Stimulated activated CD4-positive, alpha-beta T cell treated with anti-CD3 and anti-CD28 coated beads, Interleukin-2, amount 100 ng/mL, for 24 hours (primary cell): ENCODE measurements at regions not wholly inside any gene's neighbourhood (a gene's known extent, or its start where the extent isn't known, plus 50 kb on each side); places are given as distances from the start of the nearest gene placed in this dataset.

Source experiments
- DNase-seq, 2 donors: peaks; one replicate each; pipeline ENCODE4 v3.0.0-alpha.2; 2020

DNA sequence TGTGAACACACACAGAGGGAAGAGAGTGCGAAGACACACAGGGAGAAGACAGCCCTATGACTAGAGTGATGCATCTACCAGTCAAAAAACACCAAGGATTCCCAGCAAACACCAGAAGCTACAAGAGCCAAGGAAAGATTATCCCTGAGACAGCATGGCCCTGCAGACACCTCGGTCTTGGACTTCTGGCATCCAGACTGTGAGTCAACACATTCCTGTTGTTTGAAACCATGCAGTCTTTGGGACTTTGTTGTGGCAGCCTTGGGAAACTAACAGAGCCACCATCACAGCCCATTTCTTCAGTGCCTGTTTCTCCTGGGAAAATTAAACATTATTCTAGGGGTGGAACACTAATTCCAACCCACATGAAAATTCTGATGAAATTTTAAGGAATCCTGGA lies 220.6 kb downstream of the GXYLT1 start:
- no peak for DNase-seq

DNA sequence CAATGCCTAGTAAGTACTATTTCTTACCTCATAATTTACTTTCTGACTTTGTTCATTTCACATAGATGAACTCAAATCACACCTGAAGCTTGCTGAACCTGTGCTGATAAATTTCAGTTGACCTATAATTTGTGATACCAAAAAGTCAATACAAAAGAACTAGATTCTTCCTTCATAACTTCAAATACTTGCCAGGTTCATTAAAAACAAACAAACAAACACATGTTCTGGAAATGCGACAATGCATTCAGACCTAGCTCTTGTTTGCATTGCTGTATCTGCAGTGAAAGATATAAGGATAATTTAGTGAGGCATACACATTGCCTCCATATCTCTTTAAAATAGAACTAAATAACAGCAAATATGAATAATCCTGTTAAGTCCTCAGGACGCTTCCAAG lies 221.3 kb downstream of the GXYLT1 start:
- no peak for DNase-seq

DNA sequence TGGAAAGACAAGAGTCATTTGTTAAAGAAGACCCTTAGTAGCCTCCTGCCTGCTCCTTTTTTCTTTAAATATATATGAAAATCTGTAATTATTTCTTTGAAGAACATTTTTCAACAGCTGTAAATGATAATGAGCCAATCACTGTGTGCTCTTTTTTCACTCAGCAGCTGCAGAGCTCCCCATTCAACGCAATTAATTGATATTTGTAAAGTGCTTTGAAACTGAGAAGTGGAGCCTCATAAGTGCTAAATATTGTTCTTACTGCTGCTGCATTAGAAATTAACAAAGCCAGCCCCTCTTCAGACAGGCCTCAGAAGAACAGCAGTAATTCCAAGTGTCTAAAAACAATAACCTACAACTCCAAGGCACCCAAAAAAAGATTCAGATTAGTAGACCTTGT lies 224.3 kb downstream of the GXYLT1 start:
- no peak for DNase-seq

DNA sequence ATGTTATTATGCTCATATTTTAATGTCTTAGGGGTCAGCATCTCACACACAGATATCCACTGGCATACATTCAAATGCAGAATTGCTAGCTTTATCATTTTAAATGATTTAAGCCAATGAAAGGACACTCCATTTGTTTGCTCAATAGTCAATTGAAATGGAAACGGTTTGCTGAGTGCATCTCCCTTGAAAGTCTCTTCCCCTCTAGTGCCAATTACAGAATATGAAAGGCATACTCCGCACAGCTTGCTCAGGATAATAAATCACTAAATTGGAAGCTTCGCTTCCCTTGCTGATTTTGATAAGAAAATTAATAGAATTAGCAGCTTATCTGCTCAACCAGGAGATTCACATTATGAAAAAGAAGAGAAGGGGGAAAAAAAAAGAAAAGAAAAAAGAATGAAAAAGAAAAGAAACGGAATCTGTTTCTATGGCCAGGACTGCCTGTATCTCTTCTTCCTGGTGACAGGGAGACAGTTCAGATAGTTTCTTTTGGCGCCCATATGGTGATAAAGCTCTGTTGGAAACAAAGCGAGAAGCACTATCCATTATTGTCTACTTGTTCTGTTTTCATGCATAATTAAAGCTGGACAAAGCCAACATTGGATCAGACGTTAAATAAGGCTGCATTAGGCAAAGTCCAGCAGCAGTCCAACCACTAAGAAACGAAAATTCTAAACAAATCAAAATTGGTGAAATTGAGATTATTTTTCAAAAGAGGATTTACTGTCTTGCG lies 225.0 kb downstream of the GXYLT1 start:
- DNase-seq: no peak

DNA sequence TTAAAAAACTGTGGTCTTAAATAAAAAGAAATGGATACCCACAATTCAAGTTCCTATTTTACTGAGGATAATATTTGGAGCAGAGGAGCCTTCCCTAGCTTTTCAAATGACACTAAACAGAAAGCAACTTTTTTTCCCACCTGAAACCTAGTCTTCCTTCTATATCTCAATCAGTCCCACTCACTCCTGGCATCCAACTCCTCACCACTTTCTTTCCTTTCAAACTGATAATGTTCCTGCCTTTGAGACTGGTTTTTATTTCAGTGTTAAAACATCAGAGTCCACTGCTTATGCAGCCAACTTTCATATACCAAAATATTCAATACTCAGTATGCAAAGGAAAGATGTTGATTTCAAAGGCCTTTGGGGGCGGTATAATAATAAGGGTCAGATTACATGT lies 225.6 kb downstream of the GXYLT1 start:
- DNase-seq: no peak

DNA sequence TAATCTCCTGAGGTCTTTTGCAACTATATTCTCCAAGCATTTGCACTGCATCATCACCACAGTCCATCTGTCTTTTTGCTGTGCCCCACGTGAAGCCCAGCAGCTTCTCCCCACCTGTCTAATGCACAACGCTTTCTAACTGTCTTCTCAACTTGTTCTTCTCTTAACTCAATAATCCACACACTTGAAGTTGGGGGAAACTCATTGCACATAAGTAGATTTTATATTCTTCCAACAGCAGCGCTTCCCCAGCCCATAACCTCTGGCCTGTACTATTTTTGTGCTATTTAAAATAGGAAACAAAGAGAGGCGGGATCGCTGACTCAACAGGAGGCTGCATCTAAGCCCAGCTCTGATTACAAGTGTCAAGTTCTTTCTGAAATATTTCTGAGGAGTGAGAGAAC lies 226.7 kb downstream of the GXYLT1 start:
- DNase-seq: no peak

DNA sequence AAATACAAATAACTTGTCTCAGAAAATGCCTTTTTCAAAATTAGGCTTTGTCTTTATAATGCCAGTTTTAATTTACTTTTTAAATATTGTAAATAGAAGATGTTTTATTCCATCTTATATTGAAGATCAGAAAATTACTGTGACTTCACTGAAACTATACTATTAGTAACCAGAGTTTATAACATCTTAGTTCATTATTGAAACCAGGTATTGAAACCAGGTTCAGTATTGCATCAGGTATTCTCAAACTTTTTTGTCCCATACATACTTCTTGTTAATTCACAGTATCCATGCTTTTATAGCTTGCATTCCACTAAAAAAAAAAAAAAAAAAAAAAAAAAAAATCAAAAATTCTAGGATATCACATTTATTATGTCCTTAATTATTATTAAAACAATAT lies 227.5 kb downstream of the GXYLT1 start:
- no peak for DNase-seq

DNA sequence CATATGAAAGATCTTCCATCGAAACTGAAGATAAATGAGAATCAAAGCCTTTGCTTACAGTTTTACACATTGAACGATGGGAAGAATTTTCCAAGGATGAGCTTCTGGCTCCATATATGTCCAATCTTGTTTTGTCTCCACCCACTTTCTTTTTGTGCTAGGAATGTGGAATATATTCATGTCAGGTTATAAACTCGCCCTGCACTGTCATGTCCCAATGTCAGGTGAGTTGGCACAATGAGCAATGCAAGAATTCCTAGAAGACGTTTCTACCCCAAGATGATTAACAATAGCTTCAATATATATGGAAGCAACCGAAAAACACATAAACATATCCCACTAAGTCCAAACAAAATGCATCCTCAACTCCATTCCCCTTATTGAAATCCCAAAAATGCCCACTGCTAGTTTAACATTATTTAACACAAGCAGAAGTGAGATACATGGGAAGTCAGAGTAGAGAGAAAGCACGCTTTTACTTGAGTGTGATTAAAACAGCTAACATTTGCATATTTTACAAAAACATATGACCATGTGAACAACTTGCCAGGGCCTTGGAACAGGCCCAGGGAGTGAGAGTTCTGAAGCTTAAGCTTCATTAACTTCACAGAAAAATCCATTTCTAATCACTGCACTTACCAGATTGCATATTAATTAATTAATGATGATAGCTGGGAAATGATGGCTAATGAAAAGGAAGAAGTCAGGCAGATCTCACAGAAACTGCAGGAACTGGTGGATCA lies 233.9 kb downstream of the GXYLT1 start:
- no peak for DNase-seq

DNA sequence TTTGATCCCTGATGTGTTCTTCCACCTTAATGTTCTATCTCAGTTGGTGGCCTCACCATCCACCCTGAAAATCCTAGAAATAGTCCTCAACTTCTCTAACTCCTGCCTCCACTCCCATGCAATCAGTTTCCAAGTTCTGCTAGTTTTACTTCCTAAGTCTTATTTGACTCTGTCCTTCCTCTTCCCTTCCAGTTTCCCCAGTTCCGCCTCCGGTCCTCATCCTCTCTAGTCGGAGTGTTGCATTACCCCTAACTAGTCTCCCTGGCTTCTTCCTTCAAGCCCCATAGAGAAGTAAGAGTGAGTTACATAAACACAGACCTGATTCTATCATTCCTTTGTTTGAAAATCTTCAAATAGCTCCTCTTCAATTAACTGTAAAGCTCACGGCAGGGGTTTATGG lies 236.5 kb downstream of the GXYLT1 start:
- no peak for DNase-seq

DNA sequence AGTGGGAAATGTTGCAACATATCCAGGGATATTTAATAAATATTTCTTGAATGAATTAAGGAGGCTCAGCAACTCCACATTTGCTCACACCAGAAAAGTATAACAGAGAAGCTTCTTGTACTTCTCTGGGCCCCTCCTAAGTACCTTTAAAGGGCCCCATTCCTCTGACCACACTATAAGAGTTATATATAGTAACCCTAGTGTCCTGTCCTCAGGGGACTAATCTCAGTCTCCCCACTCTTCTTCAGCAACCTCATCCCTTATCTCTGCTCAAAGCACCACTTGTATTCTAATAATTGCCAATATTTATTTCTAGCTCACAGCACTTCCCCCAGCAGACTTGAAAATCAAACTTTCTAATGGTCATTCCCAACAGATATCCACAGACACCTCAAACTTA lies 237.1 kb downstream of the GXYLT1 start:
- DNase-seq: no peak

DNA sequence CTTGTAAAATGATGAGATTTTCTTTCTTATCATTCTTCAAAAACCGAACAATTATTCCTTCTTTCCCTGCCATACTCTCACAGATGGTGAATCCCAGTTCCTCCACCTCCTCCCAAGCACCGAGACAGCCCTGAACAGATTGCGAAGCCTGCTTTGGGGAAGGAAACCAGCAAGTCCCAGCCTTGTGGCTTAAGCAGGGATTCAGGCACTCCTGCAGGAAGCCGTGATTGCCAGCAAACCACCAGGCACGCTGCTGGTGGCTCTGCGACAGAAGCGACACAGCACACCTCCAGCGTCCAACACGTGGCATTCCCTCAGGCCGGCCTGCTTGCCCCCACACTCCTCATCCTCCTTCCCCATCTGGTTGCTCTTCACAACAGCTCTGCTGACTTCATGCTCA lies 237.7 kb downstream of the GXYLT1 start:
- no peak for DNase-seq

DNA sequence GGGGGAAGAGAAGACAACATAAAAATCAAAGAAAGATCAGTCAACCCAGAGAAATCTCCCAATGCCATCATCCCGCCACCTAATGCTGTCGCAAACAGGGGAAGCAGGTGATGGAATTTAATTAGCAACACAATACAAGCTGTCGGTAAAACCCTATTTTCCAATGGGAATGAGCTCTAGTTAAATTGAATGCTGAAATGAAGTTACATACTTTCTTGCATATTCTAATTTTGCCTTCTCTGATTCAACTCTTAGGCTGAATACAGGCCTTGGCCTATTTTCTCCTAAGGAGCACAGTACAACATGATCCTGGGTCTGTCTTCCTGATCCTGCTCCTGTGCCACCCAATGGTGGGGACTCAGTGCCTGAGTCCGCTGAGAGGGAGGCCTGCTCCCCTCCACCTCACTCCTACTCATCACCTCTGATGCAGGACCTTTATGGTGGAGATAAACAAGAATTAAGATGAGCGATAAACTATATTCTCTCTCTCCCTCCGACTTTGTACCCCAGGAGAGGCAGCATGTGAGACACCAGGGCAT lies 238.8 kb downstream of the GXYLT1 start:
- DNase-seq: no peak

DNA sequence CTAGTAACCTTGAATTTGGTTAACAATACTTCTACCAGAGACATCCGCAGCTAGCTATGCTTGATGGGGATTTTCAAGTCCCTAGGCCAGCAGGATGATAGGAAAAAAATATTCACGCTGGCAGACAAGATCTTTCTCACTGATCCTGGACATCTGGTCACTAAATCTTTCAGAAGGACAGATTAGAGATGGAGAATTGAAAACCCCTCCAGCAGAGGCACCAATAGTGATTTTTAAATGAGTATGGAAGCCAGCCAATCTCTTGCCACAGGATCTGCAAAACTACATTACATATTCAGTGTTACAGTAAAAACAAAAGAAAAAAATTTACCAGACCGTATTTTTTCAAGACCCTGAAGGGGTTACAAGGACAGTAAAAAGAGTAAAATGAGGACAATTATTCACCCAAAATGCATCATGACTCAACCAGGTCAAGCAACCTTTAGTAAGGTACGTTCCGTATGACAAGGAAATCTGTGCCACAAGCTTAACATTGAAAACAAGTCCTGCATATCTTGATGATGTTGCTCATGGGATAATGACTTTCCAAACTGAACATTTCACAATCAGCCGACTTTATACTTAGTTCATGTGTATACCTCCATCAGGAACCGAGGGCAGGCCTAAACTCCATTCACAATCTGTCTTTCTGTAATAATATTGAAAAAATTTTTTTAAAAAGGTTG lies 239.5 kb downstream of the GXYLT1 start:
- no peak for DNase-seq

DNA sequence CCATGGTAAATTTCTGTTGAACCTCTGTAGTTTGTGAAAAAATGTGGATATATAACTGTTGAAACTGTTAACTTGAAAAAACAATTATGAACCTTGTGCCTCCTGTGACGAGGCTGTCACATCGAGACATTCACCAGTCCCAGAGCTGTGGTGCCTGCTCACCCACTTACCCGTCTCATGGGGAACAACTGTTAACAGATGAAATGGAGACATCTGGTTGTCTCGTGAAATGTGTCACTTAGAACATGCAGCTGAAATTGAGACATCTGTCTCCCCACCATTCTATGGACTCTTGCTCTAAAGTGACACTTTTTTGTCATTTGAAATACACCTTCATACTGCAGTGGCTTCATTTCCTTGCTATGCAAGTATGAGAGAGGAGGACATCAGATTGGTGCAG lies 240.6 kb downstream of the GXYLT1 start:
- DNase-seq: no peak

DNA sequence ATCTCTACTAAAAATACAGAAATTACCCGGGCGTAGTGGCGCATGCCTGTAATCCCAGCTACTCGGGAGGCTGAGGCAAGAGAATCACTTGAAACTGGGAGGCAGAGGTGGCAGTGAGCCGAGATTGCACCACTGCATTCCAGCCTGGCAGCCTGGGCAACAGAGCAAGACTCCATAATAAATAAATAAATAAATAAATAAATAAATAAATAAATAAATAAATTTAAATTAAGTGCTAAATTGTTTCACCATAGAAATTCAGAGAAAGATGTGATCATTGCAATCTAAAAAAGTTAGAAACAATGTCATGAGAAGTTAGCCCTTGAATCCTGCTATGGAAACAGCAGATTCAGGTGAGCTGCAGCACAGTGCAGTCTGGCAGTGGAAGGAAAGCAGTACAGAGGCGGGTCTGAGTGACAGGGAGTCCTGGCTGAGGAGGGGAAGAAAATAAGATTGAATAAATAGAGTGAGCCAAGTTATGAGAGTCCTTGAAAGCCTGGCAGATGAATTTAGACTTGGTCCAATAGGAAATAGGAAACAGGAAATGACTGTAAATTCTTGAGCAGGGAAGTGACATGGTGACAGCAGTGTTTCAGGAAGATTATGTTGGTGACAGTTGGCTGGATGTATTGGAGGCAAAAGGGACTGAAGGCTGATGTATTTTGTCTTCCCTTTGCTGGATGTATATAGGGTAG lies 241.5 kb downstream of the GXYLT1 start:
- DNase-seq: no peak

DNA sequence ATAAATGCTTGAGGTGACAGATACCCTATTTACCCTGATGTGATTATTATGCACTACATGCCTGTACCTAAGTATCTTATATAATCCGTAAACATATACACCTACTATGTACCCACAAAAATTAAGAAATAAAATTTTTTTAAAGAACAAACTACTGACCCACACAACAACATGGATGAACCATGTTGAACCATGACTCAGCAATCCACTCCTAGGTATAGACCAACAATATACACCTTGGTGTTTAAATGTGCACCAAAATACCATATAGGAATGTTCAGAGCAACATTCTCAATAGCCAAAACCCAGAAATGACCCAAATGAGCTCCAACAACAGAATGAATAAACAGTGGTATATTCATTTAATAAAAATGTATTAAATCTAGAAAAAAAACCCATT lies 245.1 kb downstream of the GXYLT1 start:
- DNase-seq: no peak

DNA sequence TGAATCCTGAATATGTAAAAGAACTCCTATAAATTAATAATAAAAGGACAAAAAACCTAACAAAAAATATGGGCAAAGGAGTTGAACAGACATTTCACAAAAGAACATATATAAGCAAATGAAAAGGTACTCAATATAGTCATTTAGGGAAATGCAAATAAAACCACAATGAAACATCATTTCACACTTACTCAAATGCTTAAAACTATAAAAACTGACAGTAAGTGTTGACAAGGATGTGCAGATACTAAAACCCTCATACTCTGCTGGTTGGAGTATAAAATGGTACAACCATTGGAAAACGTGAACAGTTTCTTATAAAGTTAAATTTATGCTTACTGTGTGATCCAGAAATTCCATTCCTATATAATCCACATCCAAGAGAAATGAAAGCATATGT lies 247.1 kb downstream of the GXYLT1 start:
- no peak for DNase-seq

DNA sequence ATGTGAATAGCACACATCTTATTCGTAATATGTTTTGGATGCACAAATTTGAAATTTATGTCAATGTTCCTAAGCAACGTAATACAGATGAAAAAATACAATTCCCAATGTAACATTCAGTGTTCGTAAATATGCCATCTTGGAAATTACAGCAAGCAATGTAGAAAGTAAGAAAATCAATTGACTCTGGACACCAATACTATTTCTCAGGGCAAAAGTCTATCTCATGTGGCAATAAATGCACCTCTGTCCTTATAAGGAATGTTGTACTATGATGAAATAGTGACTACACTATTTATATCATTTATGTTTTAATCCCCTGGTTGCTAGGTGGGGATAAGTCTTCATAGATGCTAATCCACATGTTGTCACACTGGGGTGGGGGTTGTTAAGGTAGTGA lies 251.2 kb downstream of the GXYLT1 start:
- DNase-seq: no peak

DNA sequence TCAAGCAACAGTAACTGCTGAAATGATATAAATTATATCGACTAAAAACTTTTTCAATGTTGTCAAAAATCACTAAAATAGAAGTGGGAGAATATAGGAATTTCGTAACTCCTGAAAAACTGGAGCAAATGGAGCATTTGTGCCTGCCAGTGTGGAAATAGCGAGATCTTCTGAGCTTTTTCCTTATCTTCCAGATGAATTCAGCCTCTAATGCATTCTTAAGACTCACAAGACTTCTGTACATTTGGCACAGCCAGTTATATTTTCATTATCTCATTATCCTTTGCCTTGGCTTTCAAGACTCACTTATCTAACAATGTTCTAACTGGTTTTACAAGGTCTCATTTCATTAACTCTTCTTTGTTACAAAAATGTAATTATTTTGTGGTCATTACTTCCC lies 252.4 kb downstream of the GXYLT1 start:
- no peak for DNase-seq

DNA sequence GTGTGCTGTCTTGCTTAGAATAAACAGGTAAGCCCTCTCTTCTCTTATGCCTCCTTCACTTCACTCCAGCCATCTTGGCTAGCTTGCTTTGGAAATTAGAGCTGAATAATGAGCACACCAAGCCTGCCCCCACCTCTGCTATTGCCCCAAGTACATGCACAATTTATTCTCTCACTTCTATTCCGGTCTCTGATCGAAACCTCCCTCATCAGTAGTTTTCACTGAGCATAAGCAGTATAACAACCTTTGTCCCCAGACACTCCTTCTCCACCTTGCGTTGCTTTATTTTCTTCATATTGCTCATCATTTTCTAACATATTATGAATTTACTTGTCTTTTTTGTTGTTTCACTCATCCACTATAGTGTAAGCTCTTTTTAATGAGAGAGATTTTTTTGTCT lies 253.4 kb downstream of the GXYLT1 start:
- DNase-seq: no peak

DNA sequence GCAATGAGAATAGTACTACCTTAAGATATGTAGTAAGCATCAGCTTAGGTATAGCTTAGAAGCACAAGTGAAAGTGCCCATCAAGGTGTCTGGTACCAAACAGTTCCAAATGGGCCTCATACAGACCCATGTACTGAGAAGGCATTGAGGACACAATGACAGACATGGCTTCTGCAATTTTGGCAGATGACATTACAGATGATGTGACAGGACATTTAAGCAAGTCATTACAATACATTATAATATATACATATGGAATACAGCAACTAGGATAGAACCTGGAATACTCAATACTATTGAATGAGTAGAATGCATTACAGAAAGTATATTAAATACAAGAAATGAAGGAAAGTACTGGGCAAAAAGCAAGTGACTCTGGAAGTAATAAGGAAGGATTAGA lies 256.4 kb downstream of the GXYLT1 start:
- no peak for DNase-seq

DNA sequence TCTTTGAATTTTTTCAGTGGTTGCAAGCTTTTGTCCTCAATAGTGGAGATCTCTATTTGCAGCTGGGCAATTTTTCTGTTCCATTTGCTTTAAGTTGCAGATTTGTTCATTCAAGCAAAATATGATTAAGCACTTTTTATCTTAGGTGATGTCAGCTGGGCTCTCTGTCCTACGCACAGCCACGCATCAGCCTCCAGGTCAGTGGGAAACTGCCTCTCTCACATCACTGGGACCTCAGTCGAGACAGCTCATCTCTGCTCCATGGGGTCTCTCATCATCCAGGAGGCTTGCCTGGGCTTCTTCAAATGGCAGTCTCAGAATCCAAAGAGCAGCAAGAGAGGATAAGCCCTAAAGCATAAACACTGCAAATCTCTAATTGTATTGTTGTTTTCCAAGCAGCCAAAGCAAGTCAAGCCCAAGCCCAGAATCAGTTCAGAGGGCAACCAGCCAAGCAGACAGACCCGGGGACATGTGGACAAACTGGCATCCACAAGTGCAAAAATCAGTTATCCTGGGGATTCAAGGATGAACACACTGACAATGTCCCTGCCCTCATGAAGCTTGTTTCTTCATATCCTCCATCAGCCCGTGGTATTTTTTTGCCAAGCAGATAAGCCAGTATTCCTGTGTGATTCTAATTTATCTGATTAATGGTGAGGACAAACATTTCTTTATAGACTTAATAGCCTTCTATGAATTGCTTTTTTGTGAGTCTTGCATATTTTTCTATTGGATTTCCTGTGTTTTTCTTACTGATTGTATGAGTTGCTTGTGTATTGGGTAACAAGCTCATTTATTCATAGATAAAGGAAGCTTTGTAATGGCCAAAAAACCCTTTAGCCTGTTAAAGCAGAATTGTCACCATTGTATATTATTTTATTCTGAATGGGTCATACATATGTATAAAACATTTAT lies 262.5 kb downstream of the GXYLT1 start:
- DNase-seq: no peak
